Gastroesophageal sphincter (tissue), 4 donors: ENCODE measurements at regions not wholly inside any gene's neighbourhood (a gene's known extent, or its start where the extent isn't known, plus 50 kb on each side); places are given as distances from the start of the nearest gene placed in this dataset.

Source experiments
- ATAC-seq: fragments of 150-250 bp; one replicate; pipeline ENCODE4 v1.9.1; 2016; ENCODE audit warnings: mild to moderate bottlenecking, moderate library complexity
- H3K27ac ChIP-seq, 4 donors: fragments of 200-600 bp; sonication (generic) in 3 of 4; 1 replicate in 3 of 4; 2 replicates in 1 of 4; pipeline ENCODE4 v1.5.1; 2016 to 2019
- H3K27me3 ChIP-seq: fragments of 200-600 bp; sonication (generic); one replicate; pipeline ENCODE4 v1.5.1; 2019
- H3K36me3 ChIP-seq, 2 donors: fragments of 200-600 bp; sonication (generic); one replicate each; pipeline ENCODE4 v1.5.1; 2019; ENCODE audit warnings: control low read depth in 1 of 2
- H3K4me1 ChIP-seq, 3 donors: fragments of 200-600 bp; sonication (generic); 1 replicate in 2 of 3; 2 replicates in 1 of 3; pipeline ENCODE4 v1.5.1; 2016 to 2019; ENCODE audit warnings: control low read depth in 2 of 3
- H3K4me3 ChIP-seq, 2 donors: fragments of 200-600 bp; sonication (generic); one replicate each; pipeline ENCODE4 v1.5.1; 2019; ENCODE audit warnings: mild to moderate bottlenecking in 1 of 2, moderate library complexity in 1 of 2
- H3K9me3 ChIP-seq, 3 donors: fragments of 200-600 bp; sonication (generic); one replicate each; pipeline ENCODE4 v1.5.1; 2017 to 2019; ENCODE audit warnings: control low read depth in 2 of 3
- EP300 ChIP-seq: sonication (generic); formaldehyde crosslinking; IDR thresholded peaks from one replicate; pipeline ENCODE4 v1.6.1; 2017; ENCODE audit warnings: antibody characterized with exemption, mild to moderate bottlenecking
- POLR2A ChIP-seq, 2 donors: fragments of 450-650 bp; IDR thresholded peaks; one replicate each; pipeline ENCODE4 v1.6.1; 2017; ENCODE audit warnings: antibody characterized with exemption in 2 of 2, mild to moderate bottlenecking in 2 of 2, moderate library complexity in 1 of 2
- POLR2AphosphoS5 ChIP-seq: sonication (generic); formaldehyde crosslinking; IDR thresholded peaks from one replicate; pipeline ENCODE4 v1.6.1; 2017; ENCODE audit warnings: antibody characterized with exemption
- WGBS, 2 donors: methylation state at CpG; one replicate each; pipeline ENCODE4 v1.1.5; 2018; ENCODE audit warnings: low coverage in 1 of 2; 5-methylcytosine and 5-hydroxymethylcytosine counted together
- TF ChIP-seq, protein P1 (sequence below), 4 experiments: fragments of 200-600 bp in 2 of 4; fragments of 450-650 bp in 2 of 4; sonication (generic) in 1 of 4; IDR thresholded peaks; one replicate each; pipeline ENCODE4 v1.5.1; 2017 to 2019; ENCODE audit warnings: antibody characterized with exemption in 4 of 4, mild to moderate bottlenecking in 2 of 4, moderate library complexity in 2 of 4

GRCh38 chr5:67402526-67402925 lies 205.9 kb upstream of the CD180 start:
- H3K36me3 ChIP-seq: no peaks in the 10 kb centered on the region
- TF ChIP-seq POLR2AphosphoS5: no peak
- TF ChIP-seq, protein P1, sequence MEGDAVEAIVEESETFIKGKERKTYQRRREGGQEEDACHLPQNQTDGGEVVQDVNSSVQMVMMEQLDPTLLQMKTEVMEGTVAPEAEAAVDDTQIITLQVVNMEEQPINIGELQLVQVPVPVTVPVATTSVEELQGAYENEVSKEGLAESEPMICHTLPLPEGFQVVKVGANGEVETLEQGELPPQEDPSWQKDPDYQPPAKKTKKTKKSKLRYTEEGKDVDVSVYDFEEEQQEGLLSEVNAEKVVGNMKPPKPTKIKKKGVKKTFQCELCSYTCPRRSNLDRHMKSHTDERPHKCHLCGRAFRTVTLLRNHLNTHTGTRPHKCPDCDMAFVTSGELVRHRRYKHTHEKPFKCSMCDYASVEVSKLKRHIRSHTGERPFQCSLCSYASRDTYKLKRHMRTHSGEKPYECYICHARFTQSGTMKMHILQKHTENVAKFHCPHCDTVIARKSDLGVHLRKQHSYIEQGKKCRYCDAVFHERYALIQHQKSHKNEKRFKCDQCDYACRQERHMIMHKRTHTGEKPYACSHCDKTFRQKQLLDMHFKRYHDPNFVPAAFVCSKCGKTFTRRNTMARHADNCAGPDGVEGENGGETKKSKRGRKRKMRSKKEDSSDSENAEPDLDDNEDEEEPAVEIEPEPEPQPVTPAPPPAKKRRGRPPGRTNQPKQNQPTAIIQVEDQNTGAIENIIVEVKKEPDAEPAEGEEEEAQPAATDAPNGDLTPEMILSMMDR (IDR thresholded peaks at IDR 0.05): no peak
- TF ChIP-seq POLR2A (IDR thresholded peaks at IDR 0.05): no peak
- TF ChIP-seq EP300: no peak
- whole genome bisulfite sequencing, 2 donors: 87% methylated on average over 5 of the region's 5 CpGs; no CpG with 5 or more reads in 1 of the 2 donors
- H3K9me3 ChIP-seq: no peaks in the 10 kb centered on the region
- H3K4me1 ChIP-seq: peaks cover 0 to 14% (median 0%) of the 10 kb centered on the region in 3 donors
- H3K27me3 ChIP-seq: no peaks in the 10 kb centered on the region
- ATAC-seq: no peak
- H3K27ac ChIP-seq: no peak overlapping the region
- no peak overlapping the region for H3K4me3 ChIP-seq

DNA sequence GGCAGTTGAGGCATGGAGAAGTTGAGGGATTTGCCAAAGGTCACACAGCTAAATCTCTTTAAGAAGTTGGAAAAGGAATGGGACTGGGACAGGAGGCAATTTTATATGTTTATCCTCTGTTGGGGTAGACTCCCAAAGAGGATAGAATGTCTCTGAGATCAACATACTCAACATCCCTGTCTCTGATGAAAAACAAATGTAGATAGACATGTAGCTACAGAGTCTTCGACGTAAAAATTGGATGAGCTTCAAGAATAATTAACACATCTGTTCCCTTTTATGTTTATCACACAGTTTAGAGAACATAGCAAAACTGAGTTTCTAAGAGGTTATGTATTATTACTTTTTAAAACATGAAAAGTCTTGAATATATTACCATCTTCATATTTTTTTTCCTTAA lies 204.6 kb upstream of the CD180 start:
- no peak overlapping the region for H3K27ac ChIP-seq
- no peaks in the 10 kb centered on the region for H3K9me3 ChIP-seq
- H3K4me3 ChIP-seq: no peak overlapping the region
- H3K27me3 ChIP-seq: no peaks in the 10 kb centered on the region
- 36 to 38% methylated on average over 2 of the region's 2 CpGs for WGBS, 2 donors
- H3K36me3 ChIP-seq: no peaks in the 10 kb centered on the region
- H3K4me1 ChIP-seq: peaks cover 0 to 14% (median 0%) of the 10 kb centered on the region in 3 donors
- ATAC-seq: no peak
- TF ChIP-seq EP300: no peak
- TF ChIP-seq, protein P1 (IDR thresholded peaks at IDR 0.05): no peak
- TF ChIP-seq POLR2A (IDR thresholded peaks at IDR 0.05): no peak
- no peak for TF ChIP-seq POLR2AphosphoS5

GRCh38 chr5:67400752-67401151 lies 204.2 kb upstream of the CD180 start:
- H3K27ac ChIP-seq: no peak overlapping the region
- 28 to 55% methylated on average over 3 of the region's 3 CpGs for WGBS, 2 donors

DNA sequence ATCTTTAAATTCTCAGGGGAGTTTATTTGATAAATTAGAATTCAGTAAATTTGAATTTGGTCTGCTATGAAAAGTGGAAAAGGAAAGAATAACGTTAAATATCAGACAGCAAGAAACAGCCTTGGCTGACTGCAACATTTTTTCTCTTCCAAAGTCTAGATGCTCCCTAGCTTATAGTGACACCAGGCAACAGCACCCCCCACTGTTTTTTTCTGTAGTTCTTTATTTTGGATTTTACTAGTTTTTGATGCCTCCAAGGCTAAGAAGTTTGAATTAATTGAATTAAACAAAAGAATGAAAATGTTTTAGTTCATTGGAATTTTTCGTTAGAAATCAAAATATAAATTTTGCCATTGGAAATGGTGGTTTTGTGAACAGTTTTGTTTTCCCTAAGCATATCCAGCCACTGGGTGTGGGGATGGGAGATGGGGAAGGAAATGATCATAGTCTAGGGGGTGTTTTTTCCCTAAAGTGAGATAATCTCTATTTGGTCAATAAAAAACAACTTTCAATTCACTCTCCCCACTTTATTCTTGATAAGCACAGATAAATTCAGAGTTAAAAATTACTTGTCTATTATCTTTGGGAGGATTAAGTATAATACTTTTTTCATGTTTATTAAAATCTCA lies 199.3 kb upstream of the CD180 start:
- WGBS, 2 donors: 58 to 67% methylated on average over 2 of the region's 2 CpGs
- no peak overlapping the region for H3K4me3 ChIP-seq
- no peaks in the 10 kb centered on the region for H3K27me3 ChIP-seq
- H3K27ac ChIP-seq: no peak overlapping the region
- TF ChIP-seq POLR2AphosphoS5 (no peak), EP300 (no peak), POLR2A (IDR thresholded peaks at IDR 0.05) (no peak)
- TF ChIP-seq, protein P1 (IDR thresholded peaks at IDR 0.05): no peak
- ATAC-seq: no peak
- H3K9me3 ChIP-seq: no peaks in the 10 kb centered on the region
- no peaks in the 10 kb centered on the region for H3K36me3 ChIP-seq
- H3K4me1 ChIP-seq: no peaks in the 10 kb centered on the region

More at GRCh38 chr5:67400752-67401151, 204.2 kb upstream of the CD180 start:
- H3K4me1 ChIP-seq: peaks cover 0 to 14% (median 0%) of the 10 kb centered on the region in 3 donors
- no peak for TF ChIP-seq EP300
- TF ChIP-seq, protein P1 (IDR thresholded peaks at IDR 0.05): no peak
- TF ChIP-seq POLR2A (IDR thresholded peaks at IDR 0.05): no peak
- TF ChIP-seq POLR2AphosphoS5: no peak
- H3K27me3 ChIP-seq: no peaks in the 10 kb centered on the region
- ATAC-seq: no peak
- H3K4me3 ChIP-seq: no peak overlapping the region
- no peaks in the 10 kb centered on the region for H3K9me3 ChIP-seq
- no peaks in the 10 kb centered on the region for H3K36me3 ChIP-seq

- TF ChIP-seq EP300 (no peak), POLR2A (IDR thresholded peaks at IDR 0.05) (no peak), POLR2AphosphoS5 (no peak)
- TF ChIP-seq, protein P1 (IDR thresholded peaks at IDR 0.05): no peak
- Histone ChIP-seq H3K27me3 (no peaks in the 10 kb centered on the region), H3K4me1 (no peaks in the 10 kb centered on the region), H3K9me3 (no peaks in the 10 kb centered on the region), H3K27ac (no peak overlapping the region), H3K4me3 (no peak overlapping the region), H3K36me3 (no peaks in the 10 kb centered on the region)
- no peak for ATAC-seq
These were observed 196.6 kb upstream of the CD180 start for GRCh38 chr5:67393211-67393610.
